ENCODE measurements at regions not wholly inside any gene's neighbourhood (a gene's known extent, or its start where the extent isn't known, plus 50 kb on each side); places are given as distances from the start of the nearest gene placed in this dataset.

DNA sequence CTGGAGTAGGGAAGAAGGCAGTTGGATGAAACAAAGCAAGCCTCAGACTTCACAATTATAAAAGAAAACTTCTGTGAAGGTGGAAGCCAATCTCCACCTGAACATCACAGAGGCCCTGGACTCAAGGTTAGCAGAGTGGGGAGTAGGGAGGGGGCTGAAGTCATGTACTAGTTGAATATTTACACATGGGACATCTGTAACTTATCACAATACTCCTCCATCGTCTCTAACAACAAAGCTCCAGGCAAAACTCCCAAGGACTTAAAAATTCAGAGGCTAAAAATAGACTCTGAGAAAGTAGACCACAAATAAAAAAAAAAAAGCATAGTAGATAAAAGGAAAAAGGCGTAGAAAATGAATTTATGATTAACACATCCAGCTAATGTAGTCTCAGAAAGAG lies 326.3 kb upstream of the PKN2 start:
- DNase-seq (ENCODE audit: low read depth in 2 of 2): no peak

DNA sequence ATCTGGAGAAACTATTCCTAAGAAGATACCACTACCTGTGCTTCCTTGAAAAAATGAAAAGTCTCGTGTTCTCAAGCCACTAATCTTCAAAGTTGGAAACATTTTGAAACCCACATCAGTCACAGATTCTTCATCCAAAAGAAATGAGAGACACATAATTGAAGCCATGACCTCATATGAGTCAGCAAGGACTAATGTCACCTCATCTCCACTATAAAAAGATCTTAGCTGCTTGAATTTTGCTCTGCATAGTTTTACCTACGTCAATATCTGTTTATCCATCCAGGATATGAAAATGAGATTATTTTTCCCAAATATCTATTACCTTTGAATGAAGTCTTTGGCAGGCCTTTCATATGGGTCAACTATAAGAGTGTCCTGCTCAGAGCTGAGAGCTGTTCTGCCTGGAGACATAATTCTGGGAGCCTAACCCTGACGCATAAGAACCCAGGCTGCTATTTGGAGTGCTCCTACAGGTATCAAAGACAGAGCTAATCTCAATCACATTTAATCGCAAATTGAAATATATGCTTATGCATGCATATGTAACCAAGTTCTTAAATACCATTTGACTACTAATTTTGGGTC lies 312.5 kb upstream of the PKN2 start:
- DNase-seq (ENCODE audit: low read depth in 2 of 2): no peak

- no peak for DNase-seq (ENCODE audit: low read depth in 2 of 2)
These were observed 308.1 kb upstream of the PKN2 start for GRCh38 chr1:88375977-88376376.

- no peak for DNase-seq (ENCODE audit: low read depth in 2 of 2)
These were observed 307.7 kb upstream of the PKN2 start for GRCh38 chr1:88376421-88376820.

DNA sequence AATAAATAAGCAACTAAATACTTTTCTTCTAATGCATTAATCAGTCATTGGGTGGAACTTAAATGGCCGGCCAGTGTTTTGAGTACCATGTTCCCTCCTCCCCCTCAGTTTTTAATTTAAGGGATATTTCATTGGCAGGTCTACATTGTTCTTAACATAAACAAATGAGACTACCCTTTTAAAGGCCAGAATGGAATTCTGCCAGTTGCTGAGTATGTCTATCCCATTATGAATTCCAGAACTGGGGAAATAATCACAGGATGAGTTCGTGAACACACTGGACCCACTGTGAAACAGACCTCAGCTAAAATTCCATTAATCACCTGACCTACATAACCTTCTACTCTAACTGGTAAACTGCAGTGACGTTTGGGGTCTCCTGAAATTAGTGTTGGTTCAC lies 305.5 kb upstream of the PKN2 start:
- DNase-seq (ENCODE audit: low read depth in 2 of 2): no peak

DNA sequence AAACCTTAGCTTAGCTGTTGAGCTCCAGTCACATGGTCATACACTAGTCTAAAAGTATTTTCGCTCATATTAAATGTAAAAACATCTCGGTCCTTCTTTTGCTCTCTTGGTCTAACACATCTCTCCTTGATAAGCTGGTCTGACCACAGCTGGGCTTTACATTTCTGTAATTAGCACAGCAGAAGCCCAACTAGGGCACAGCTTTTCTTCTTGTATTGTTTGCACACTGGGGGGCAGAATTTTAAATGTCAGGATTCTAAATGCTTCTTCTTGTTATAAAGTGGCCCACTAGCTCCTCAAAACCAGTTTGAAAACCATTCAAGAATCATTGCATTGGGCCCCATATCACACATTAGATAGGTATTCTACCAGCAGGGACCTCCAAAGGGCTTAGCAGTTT lies 289.1 kb upstream of the PKN2 start:
- DNase-seq (ENCODE audit: low read depth in 2 of 2): no peak

- no peak for DNase-seq (ENCODE audit: low read depth in 2 of 2)
These were observed 285.7 kb upstream of the PKN2 start for GRCh38 chr1:88398338-88398737.

- no peak for DNase-seq (ENCODE audit: low read depth in 2 of 2)
These were observed 284.4 kb upstream of the PKN2 start for GRCh38 chr1:88399690-88400089.

- no peak for DNase-seq (ENCODE audit: low read depth in 2 of 2)
These were observed 282.8 kb upstream of the PKN2 start for GRCh38 chr1:88401313-88401712.

DNA sequence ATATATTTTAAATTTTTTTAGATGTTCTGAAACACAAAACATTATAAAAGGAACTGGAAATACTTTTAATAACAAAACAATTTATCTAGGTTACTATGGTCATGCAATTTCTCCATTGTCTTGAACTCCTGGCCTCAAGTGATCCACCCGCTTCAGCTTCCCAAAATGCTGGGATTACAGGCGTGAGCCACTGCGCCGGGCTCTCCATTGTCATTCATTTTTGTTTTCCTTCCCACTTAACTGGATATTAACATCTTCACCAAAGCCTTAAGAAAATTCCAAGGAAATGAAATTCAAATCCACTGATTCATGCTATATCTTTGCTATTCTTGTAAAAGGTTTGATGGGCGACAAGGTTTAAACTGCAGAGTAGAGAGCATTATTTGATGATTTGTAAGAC lies 279.5 kb upstream of the PKN2 start:
- no peak for DNase-seq (ENCODE audit: low read depth in 2 of 2)

GRCh38 chr1:88407248-88407647 lies 276.8 kb upstream of the PKN2 start:
- DNase-seq (ENCODE audit: low read depth in 2 of 2): no peak

DNA sequence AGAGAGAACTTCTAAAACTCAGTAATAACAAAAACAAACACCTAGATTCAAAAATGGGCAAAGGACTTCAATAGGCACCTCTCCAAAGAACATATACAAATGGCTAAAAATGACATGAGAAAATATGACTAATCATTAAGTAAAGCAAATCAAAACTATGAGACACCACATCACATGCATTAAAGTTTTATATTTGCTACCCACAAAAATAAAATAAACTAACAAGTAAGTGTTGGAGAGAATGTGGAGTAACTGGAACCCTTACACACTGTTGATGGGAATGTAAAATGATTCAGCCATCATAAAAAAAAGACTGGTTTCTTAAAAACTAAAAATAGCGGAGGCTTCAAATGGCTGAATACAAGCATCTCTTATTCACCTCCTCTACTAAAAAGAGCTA lies 262.1 kb upstream of the PKN2 start:
- no peak for DNase-seq (ENCODE audit: low read depth in 2 of 2)

DNA sequence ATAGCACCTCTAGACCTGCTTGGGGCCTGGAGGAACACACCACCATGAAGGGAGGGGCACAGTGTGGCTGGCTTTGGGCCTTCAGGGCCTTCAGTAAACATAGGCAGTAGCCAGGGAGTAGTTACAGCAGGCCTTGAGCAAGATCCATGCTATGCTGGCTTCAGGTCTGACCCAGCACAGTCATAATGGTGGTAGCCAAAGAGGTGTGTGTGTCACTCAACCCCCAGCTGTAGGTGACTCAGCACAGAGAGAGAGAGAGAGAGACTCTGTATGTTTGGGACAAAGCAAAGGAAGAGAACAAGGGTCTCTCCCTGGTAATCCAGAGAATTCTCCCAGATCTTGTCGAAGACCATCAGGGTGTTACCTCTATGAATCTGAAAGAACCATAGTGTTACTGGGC lies 250.5 kb upstream of the PKN2 start:
- DNase-seq (ENCODE audit: low read depth in 2 of 2): no peak

DNA sequence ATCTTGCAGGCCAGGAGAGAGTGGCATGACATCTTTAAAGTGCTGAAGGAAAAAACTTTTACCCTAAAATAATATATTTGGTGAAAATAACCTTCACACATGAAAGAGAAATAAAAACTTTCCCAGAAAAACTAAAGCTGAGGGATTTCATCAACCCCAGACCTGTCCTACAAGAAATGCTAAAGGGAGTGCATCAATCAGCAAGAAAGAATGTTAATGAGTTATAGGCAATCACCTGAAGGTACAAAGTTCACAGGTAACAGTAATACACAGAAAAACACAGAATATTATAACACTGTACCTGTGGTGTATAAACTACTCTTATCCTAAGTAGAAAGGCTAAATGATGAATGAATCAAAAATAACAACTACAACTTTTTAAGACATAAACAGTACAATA lies 249.2 kb upstream of the PKN2 start:
- DNase-seq (ENCODE audit: low read depth in 2 of 2): no peak

GRCh38 chr1:88441022-88441421 lies 243.1 kb upstream of the PKN2 start:
- no peak for DNase-seq (ENCODE audit: low read depth in 2 of 2)

DNA sequence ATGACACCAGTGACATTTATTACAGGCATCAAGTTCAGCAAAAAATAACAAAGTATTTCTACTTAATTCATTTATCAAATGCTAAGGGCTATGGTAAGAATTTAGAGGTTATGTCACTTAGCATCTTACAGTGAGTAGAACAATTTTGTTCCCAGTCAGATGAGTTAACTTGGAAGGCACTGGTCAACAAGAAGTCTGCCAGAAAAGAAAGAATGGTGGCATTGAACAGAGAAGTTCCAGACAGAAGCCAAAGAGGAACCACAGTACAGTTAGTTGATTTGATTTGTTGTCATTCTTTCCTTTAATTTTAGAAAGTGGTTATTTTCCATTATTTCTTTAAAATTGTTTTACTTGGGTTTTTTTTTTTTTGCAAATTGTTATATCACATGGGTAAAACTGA lies 232.2 kb upstream of the PKN2 start:
- DNase-seq (ENCODE audit: low read depth in 2 of 2): no peak

GRCh38 chr1:88453295-88453694 lies 230.8 kb upstream of the PKN2 start:
- no peak for DNase-seq (ENCODE audit: low read depth in 2 of 2)

GRCh38 chr1:88454781-88455180 lies 229.3 kb upstream of the PKN2 start:
- no peak for DNase-seq (ENCODE audit: low read depth in 2 of 2)

DNA sequence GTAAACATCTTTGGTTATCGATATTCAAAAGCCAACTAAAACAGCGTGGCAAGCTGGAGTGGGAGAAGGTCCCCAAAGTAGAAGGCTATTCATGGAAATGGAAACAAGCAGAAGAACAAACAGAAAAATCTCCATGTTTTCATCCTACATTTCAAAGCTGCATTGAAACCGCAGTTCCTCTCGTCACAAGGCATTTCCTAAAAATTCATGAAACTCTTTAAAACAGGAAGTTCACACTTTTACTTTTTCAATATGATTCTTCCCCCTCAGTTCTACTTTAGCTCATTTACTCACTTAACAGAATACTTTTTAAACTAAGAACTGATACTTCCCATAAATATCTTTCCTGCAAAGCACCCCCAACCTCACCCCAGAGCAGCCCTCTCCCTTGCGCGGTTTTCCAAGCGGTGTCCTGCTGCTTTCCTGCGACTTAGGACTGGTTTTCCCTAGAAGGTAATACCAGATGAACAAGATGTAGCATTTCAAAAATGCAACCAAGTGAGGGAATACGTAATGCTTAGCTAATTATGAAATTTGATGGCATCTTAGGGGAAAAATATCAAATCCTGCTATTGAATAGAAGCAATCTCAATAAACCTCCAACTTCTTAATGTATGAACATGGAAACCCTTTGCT lies 228.3 kb upstream of the PKN2 start:
- no peak for DNase-seq (ENCODE audit: low read depth in 2 of 2)

DNA sequence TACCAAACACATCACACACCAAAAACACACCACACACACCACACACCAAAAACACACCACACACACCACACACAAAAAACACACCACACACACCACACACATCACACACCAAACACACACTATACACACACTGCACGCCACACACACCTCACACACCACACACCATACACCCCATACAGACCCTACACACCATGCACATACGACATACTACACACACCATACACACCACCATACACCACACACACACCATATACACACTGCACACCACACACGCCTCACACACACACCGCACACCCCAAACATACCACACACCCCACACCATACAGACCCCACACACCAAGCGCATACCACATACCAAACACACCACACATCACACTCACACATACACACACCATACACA lies 226.9 kb upstream of the PKN2 start:
- no peak for DNase-seq (ENCODE audit: low read depth in 2 of 2)

GRCh38 chr1:88461007-88461406 lies 223.1 kb upstream of the PKN2 start:
- no peak for DNase-seq (ENCODE audit: low read depth in 2 of 2)

DNA sequence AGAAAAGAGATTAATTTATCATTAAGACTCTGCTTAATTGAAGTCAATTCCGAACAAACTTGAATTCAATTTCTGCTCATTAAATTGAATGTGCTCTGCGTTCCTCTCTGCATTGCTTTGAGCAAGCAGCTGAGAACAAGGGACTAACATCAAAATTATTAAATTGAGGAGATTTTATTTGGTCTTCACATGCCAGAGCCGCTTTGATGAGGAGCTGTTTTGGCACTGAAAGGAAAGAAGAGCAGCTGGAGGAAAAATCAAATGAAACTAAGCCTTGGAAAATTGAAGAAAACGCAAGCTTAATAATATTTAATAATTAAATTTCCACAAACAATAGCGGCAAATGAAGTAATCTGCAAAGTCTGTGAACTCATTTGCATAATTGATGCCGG lies 222.0 kb upstream of the PKN2 start:
- DNase-seq (ENCODE audit: low read depth in 2 of 2): no peak

GRCh38 chr1:88462488-88463261 lies 221.4 kb upstream of the PKN2 start:
- no peak for DNase-seq (ENCODE audit: low read depth in 2 of 2)

Measured in stimulated activated CD8-positive, alpha-beta memory T cell treated with anti-CD3 and anti-CD28 coated beads, Interleukin-2, amount 100 ng/mL, for 1 hour (primary cell).